HG03175 (cell line): ENCODE measurements at regions not wholly inside any gene's neighbourhood (a gene's known extent, or its start where the extent isn't known, plus 50 kb on each side); places are given as distances from the start of the nearest gene placed in this dataset.
"Not testable (repeated sequence)": the region's sequence is repeated elsewhere in the genome, so short reads cannot be mapped to it uniquely, and the experiment has no call there.

ENCODE experiments used
- ATAC-seq: cut with Tn5 transposase; IDR thresholded peaks from one replicate; pipeline ENCODE4 v1.9.1; 2021; ENCODE audit warnings: mild to moderate bottlenecking, moderate library complexity; ENCODE audit not compliant: unreplicated experiment

GRCh38 chr3:107188262-107188661 is 189.0 kb upstream of the CCDC54 start:
- ATAC-seq: no peak

DNA sequence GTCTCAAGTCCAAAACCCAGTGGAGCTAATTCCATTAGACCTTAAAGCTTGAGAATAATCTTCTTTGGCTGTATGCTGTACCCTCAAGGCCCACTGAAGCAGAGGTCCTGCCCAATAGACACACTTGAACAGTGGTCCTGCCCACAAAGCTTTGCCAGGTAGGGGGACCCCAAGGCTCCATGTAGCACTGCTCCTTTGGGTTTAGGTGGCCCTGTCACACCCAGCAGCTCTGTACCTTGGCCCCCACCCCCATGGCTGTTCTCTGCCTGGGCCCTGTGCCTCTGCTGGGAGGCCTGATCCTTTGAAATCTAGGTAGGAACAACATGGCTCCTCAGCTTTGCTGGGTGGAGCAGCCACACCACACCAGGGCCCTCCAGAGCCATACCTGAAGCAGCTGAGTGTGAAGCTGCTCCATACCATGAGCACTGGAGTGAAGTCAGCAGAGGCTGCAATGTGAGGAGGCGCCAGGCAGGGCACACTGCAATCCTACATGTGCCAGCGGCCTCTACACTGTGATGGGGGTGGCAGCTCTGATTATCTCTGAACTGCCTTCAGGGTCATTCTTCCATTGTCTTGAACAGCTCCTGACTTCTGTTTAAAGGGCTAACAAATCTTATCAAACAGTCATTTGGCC is 188.0 kb upstream of the CCDC54 start:
- no peak for ATAC-seq

GRCh38 chr3:107193116-107193515 is 184.1 kb upstream of the CCDC54 start:
- no peak for ATAC-seq

DNA sequence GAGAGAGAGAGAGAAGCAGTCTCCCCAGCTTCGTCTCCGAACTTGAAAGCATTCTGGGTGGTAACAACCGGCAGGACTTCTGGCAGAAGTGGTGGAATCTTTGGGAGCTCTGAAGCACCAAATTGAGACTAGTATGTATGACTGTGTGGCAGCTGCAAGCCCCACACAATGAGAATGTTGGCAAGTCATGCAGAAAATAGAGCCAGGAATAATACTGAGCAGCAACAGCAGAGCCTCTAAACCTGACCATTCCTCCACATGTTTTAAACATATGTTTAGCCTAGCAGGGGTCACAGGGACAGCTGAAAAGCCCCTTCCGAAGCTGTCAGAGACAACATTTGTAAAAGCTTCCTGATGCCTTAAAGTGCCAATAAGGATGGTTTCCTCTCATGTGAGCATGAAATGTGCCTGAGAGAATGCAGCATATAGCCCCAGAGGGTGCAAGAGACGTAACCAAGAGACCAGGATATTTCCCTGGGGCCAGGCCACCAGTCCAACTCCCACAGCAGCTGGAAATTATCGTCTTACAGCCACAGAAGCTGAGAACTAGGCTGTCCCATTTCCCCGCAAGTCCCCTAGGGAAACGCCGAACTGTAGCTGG is 178.6 kb upstream of the CCDC54 start:
- no peak for ATAC-seq

- no peak for ATAC-seq
Observed at GRCh38 chr3:107201146-107201545, 176.1 kb upstream of the CCDC54 start.

GRCh38 chr3:107202885-107203284 is 174.4 kb upstream of the CCDC54 start:
- ATAC-seq: not testable (repeated sequence)

DNA sequence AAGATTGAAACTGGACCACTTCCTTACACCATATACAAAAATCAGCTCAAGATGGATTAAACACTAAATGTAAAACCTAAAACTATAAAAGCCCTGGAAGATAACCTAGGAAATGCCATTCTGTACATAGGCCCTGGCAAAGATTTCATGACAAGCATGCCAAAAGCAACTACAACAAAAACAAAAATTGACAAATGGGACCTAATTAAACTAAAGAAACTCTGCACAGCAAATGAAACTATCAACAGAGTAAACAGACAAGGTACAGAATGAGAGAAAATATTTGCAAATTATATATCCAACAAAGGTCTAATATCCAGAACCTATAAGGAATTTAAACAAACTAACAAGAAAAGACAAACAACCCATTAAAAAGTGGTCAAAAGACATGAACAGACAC is 173.1 kb upstream of the CCDC54 start:
- no peak for ATAC-seq

DNA sequence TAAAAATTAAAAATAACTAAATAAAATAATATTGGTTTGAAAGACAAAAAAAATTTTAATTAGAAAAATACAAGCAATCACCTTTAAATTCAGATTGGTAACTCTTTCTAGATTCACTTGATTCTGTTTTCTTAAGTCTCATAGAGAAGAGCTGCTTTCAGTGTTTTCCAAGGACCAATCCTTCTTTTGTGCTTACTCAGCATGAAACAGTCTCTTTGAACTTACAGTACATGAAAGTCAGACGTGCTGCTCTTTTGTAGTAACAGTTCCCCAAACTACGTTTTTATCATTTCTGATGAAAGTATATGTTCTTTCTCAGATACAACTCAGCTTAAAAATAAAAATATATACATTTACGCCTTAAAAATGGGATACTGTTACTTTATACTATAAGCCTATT is 171.9 kb upstream of the CCDC54 start:
- no peak for ATAC-seq

GRCh38 chr3:107206141-107206540 is 171.1 kb upstream of the CCDC54 start:
- no peak for ATAC-seq

DNA sequence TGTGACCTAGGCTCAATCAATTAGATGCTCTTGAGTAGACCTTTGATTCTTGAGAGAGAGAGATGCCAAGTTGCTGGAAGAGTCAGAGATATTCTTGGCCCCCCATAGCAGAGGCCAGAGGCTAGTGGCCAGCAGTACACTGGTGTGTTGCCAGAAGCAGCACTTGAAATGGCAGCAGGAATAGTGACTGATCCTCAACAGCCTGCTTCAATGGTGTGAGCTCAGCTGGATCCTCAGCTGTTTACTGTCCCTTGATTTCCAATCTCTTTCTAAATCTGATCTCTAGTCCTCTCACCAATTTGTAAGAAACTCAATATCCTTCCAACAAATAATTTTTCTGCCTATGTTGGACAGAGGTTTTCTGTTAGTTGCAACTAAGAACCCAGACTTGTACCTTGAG is 170.3 kb upstream of the CCDC54 start:
- no peak for ATAC-seq

GRCh38 chr3:107208100-107208499 is 169.1 kb upstream of the CCDC54 start:
- no peak for ATAC-seq

GRCh38 chr3:107208796-107209195 is 168.4 kb upstream of the CCDC54 start:
- ATAC-seq: no peak

GRCh38 chr3:107209302-107209990 is 167.8 kb upstream of the CCDC54 start:
- ATAC-seq: no peak

GRCh38 chr3:107211608-107212007 is 165.6 kb upstream of the CCDC54 start:
- no peak for ATAC-seq

DNA sequence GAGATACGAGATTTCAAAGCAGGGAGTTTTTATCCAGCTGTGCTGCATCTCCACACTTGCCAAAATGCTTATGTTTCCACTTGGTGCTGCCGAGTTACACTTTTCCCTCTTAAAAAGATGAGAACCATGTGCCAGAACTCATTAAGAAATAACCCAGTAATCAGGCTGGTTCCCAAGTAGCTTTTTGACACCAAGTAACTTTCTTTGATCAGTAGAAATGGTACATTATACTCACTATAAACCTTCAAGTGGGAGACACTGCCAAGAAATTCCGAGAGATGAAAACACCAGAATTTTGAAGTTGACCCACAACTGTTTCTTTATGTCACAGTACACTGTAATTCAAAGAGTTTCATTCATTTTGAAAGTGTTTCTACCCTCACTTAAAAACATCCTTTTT is 164.6 kb upstream of the CCDC54 start:
- ATAC-seq: no peak

DNA sequence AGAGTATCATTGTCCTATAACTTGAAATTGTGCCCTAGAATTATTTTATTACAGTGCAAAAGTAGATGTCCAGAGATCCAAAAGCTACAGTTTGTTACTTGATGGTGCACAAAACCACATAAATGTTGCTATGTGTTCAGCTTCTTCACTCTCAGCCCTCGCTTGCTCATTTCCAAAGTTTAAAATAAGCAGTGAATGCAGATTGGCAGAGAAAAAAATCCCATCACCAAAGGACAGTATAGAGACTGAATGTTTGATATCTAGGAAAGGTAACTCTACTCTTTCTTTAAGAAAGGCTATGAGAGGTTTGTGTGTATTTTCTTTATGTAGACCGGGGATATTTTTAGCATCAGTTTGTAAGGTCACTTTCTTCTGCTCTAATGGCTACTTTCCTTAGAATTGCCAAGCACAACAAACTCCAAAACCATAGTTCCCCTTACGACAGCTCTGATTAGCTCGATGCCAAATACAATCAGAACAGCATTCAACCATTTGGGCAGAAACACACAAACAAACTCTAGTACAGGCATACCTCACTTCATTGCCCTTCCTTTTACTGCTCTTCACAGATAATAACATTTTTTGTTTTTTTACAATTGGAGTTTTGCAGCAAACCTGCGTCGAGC is 164.1 kb upstream of the CCDC54 start:
- no peak for ATAC-seq

- ATAC-seq: no peak
Observed at GRCh38 chr3:107216229-107216628, 161.0 kb upstream of the CCDC54 start.

GRCh38 chr3:107216711-107217110 is 160.5 kb upstream of the CCDC54 start:
- ATAC-seq: no peak

- no peak for ATAC-seq
Observed at GRCh38 chr3:107217172-107217571, 160.1 kb upstream of the CCDC54 start.

DNA sequence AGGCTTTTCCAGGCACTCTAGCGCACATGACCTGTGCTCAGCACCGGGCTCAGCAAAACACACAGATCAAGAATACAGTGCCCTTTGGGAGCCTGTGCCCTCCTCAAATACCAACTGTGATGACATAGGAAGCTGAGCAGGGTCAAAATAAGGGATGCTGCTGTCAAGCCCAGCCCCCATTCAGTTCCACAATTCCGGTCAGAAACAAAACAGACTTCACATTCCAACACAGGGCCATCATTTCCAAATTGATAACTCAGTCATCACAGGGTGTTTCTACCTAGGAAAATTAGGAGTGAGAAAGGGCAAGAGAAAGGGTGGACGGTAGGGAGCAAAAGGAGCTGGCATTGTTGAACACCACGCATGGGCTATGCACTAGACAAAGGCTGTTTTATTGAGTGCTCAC is 158.4 kb upstream of the CCDC54 start:
- ATAC-seq: no peak

- no peak for ATAC-seq
Observed at GRCh38 chr3:107220538-107220937, 156.7 kb upstream of the CCDC54 start.

DNA sequence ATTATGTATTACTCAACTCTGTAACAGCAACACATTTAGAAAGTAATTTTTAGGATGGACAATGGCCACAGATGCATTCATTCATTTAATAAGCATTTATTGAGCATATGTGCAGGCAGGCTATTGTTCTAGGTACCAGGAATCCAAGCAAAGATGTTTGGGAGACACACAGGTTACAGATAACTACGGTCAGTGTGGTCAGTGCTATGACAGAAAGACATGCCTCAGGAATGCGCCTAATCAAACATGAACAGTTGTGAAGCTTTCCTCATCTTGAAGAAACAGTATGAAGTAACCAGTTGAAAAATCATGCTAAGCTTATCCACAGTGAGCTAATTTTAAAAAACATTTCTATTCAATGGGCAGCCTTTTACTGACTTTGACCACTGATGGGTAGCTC is 155.4 kb upstream of the CCDC54 start:
- ATAC-seq: no peak
